ENCODE measurements at regions not wholly inside any gene's neighbourhood (a gene's known extent, or its start where the extent isn't known, plus 50 kb on each side); places are given as distances from the start of the nearest gene placed in this dataset.

DNA sequence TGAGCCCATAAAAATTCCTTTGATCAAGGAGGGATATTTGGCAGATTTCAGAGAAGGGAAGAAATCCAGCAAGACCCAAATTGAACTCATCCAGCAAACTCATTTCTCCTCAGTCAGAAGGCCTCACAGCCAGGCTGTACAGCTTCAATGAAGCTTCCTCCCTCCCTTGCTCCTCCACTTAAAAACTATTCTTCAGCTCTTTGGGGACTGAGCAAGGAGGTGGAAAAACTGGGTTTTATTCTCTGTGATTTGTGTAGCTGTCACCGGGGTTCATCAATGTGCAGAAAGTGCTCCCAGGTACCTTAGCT, 158.7 kb upstream of the ZNF184 start:
- Histone ChIP-seq H3K4me1 (peaks cover 0 to 11% (median 0%) of the 10 kb centered on the region in 3 donors), H3K27me3 (peaks cover 92% of the 10 kb centered on the region), H3K36me3 (no peaks in the 10 kb centered on the region), H3K4me3 (no peak overlapping the region), H3K27ac (no peak overlapping the region), H3K9me3 (peaks cover 0 to 9% (median 0%) of the 10 kb centered on the region in 3 donors)
- TF ChIP-seq POLR2AphosphoS5 (IDR thresholded peaks at IDR 0.05) = no peak
- TF ChIP-seq EP300 (IDR thresholded peaks at IDR 0.05) = no peak
- no peak for TF ChIP-seq POLR2A (IDR thresholded peaks at IDR 0.05)
- WGBS, 2 donors (ENCODE audit: low coverage in 1 of 2) = 75 to 100% methylated on average over 1 of the region's 1 CpG
- no peak for ATAC-seq

DNA sequence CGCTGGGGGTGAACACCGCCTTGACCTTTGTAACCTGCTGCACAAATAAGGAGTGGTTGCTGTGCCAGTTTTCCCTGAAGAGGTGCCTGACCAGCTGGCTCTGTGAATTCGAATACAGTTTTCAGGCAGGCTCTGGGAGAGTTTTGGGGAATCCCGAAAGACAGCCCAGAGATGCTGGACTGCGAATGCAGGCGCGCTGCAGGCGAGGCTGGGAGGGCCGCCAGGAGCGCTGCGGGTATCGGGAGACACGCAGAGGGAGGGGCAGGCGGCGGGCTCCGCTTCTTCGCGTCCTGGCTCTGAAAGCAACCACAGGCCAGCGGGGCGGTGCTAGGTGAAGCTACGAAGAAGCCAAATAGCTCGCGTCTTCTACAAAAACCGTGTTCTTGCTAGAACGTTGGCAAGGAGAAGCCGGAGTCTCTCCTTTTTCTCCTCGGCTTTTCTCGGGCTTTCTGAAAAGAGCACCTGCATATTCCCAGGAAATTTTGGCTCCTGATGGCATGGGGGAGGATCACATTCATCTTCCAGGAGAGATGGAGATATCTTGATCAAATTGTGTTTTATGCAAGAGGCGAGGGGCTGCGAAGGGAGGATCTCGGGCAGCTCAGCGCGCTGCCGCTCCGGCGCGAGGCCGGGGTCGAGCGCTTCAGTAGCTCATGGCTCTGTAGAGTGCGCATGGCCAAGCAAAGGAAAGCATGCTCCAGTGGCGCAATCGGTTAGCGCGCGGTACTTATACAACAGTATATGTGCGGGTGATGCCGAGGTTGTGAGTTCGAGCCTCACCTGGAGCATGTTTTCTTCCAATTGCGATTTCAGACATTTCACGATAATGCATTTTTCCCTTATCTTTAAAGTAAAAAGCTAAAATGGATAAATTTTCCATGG, 158.1 kb upstream of the ZNF184 start:
- peaks cover 92% of the 10 kb centered on the region for H3K27me3 ChIP-seq
- no peak for ATAC-seq

DNA sequence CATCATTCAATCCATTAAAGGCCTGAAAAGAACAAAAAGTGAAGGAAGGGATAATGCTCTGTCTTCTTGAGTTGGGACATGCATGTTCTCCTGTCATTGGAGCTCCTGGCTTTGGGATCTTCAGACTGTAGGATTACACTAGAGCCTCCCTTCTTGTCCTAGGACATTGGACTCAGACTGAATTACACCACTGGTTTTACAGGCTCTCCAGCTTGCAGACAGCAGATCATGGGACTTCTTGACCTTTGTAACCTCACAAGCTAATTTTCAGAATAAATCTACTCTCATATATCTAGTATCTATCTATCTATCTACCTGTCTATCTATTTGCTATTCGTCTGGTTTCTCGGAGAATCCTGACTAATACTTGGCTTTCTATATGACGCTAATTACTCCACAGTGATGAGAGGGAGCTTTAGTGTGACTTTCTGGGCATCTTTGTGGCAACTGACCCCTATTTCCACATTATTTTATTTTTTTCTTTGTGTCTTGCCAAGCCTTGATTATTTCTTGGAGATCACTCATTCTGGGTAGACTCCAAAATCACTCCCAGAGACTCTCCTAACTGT, 151.9 kb upstream of the ZNF184 start:
- no peak for ATAC-seq
- Histone ChIP-seq H3K9me3 (no peaks in the 10 kb centered on the region), H3K27ac (no peak overlapping the region), H3K36me3 (no peaks in the 10 kb centered on the region), H3K4me1 (no peaks in the 10 kb centered on the region), H3K27me3 (peaks cover 91% of the 10 kb centered on the region), H3K4me3 (no peak overlapping the region)
- TF ChIP-seq POLR2A (IDR thresholded peaks at IDR 0.05) = no peak
- TF ChIP-seq POLR2AphosphoS5 (IDR thresholded peaks at IDR 0.05) = no peak
- TF ChIP-seq, protein P1, sequence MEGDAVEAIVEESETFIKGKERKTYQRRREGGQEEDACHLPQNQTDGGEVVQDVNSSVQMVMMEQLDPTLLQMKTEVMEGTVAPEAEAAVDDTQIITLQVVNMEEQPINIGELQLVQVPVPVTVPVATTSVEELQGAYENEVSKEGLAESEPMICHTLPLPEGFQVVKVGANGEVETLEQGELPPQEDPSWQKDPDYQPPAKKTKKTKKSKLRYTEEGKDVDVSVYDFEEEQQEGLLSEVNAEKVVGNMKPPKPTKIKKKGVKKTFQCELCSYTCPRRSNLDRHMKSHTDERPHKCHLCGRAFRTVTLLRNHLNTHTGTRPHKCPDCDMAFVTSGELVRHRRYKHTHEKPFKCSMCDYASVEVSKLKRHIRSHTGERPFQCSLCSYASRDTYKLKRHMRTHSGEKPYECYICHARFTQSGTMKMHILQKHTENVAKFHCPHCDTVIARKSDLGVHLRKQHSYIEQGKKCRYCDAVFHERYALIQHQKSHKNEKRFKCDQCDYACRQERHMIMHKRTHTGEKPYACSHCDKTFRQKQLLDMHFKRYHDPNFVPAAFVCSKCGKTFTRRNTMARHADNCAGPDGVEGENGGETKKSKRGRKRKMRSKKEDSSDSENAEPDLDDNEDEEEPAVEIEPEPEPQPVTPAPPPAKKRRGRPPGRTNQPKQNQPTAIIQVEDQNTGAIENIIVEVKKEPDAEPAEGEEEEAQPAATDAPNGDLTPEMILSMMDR (IDR thresholded peaks at IDR 0.05) = no peak
- 78 to 86% methylated on average over 3 of the region's 3 CpGs for WGBS, 2 donors (ENCODE audit: low coverage in 1 of 2)

More for the DNA sequence above, 158.1 kb upstream of the ZNF184 start:
- Histone ChIP-seq H3K27ac (no peak overlapping the region), H3K4me1 (peaks cover 0 to 11% (median 0%) of the 10 kb centered on the region in 3 donors), H3K9me3 (peaks cover 0 to 9% (median 0%) of the 10 kb centered on the region in 3 donors), H3K36me3 (no peaks in the 10 kb centered on the region), H3K4me3 (peak overlapping the region in 1 of 2 donors; percentile 22)
- TF ChIP-seq POLR2A (IDR thresholded peaks at IDR 0.05) = no peak
- 2 to 7% methylated on average over 20 to 43 of the region's 51 CpGs for WGBS, 2 donors (ENCODE audit: low coverage in 1 of 2)

DNA sequence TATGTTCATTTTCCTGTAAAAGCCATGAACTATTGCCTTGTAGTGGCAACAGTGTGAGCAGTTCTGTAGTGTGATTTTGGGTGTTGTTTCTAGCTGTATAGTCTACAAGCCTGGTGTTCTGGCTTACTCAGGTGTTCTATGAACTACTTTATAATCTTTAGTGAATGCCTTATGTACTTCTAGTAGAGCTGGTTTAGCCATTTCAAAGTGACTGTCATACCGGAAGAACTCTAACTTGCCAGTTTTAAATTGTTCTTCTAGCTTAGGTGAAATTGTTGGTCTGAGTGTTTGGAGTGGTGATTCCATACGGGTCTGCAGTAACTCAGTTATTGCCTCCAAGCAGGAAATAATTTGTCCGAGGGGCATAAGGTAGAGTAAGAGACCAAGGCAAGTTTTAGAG, 150.2 kb upstream of the ZNF184 start:
- H3K4me1 ChIP-seq = peaks cover 0 to 2% (median 0%) of the 10 kb centered on the region in 3 donors
- no peaks in the 10 kb centered on the region for H3K9me3 ChIP-seq
- 57 to 73% methylated on average over 2 to 3 of the region's 3 CpGs for WGBS, 2 donors (ENCODE audit: low coverage in 1 of 2)
- H3K27ac ChIP-seq = no peak overlapping the region
- no peak for ATAC-seq
- H3K36me3 ChIP-seq = no peaks in the 10 kb centered on the region
- no peak for TF ChIP-seq POLR2A (IDR thresholded peaks at IDR 0.05)
- TF ChIP-seq, protein P1 (IDR thresholded peaks at IDR 0.05) = no peak
- no peak for TF ChIP-seq POLR2AphosphoS5 (IDR thresholded peaks at IDR 0.05)
- TF ChIP-seq EP300 (IDR thresholded peaks at IDR 0.05) = no peak
- peaks cover 95% of the 10 kb centered on the region for H3K27me3 ChIP-seq
- no peak overlapping the region for H3K4me3 ChIP-seq

DNA sequence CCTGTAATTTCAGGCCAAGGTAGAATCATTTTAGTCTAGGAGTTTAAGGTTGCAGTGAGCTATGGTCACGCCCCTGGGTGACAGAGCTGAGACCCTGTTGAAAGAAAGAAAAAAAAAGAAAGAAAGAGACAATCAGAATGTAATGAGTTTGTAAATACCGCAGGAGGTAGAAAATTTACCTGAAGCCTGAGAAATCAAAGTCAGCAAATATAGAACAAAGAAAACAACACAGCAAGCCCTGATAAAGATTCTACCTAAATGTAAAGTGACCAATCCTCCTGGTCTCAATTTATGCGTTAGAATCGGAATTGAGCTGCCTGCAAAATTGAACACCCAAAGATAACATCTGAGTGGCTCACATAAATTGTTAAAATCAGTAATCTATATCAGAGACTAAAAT, 146.5 kb upstream of the ZNF184 start:
- ATAC-seq = no peak
- H3K27me3 ChIP-seq = peaks cover 97% of the 10 kb centered on the region
- no peak for TF ChIP-seq POLR2AphosphoS5 (IDR thresholded peaks at IDR 0.05)
- H3K4me1 ChIP-seq = peaks cover 0 to 15% (median 5%) of the 10 kb centered on the region in 3 donors
- no peak overlapping the region for H3K4me3 ChIP-seq
- WGBS, 2 donors (ENCODE audit: low coverage in 1 of 2) = 53 to 66% methylated on average over 4 of the region's 4 CpGs
- no peak overlapping the region for H3K27ac ChIP-seq
- no peaks in the 10 kb centered on the region for H3K36me3 ChIP-seq
- H3K9me3 ChIP-seq = no peaks in the 10 kb centered on the region

DNA sequence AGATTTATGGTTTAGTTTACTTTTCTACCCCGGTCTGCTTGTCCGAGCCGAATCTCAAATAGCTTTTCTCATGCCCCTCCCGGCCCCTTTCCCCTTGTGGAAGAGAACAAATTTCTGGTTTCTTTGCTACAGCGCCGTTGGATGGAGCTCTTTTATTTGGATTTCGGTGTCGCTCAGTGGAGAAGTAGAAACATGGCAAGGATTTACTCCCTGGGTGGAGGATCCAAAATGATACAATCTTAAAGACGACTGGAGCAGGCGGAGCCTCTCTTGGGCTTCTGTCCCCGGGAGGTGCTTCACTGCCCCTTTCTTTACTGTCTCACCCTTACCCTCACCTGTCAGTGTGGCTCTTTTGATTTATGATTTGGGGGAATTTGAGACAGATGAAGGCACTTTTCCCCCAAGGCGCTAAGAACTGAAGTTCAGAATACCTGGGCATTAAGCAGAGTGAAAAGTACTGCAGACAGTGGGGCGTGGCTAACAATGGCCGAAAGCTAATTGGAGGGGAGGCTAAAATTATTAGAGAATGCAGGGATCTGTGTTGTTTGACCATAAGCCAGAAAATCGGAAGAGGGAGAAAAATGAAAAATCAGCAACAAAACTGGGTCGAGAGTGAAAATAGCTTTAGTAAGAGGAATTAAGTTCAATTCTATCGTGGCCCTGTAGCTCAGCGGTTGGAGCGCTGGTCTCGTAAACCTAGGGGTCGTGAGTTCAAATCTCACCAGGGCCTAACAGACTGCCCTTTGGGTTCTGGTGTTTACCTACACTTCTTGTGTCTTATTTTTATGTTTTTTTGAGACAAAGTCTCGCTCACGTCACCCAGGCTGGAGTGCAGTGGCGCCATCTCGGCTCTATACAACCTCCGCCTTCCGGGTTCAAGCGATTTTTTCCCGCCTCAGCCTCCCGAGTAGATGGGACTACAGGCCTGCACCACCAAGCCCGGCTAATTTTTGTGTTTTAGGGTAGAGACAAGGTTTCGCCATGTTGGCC, 145.1 kb upstream of the ZNF184 start:
- Histone ChIP-seq H3K4me1 (peaks cover 0 to 15% (median 5%) of the 10 kb centered on the region in 3 donors), H3K27ac (no peak overlapping the region), H3K4me3 (peak overlapping the region in 1 of 2 donors; percentile 31), H3K27me3 (peaks cover 98% of the 10 kb centered on the region), H3K36me3 (no peaks in the 10 kb centered on the region), H3K9me3 (no peaks in the 10 kb centered on the region)
- TF ChIP-seq POLR2A (IDR thresholded peaks at IDR 0.05) = no peak
- TF ChIP-seq POLR2AphosphoS5 (IDR thresholded peaks at IDR 0.05) = no peak
- no peak for TF ChIP-seq EP300 (IDR thresholded peaks at IDR 0.05)
- TF ChIP-seq, protein P1 (IDR thresholded peaks at IDR 0.05) = no peak
- 0 to 26% methylated on average over 2 to 28 of the region's 32 CpGs for WGBS, 2 donors (ENCODE audit: low coverage in 1 of 2)
- no peak for ATAC-seq

Data from gastroesophageal sphincter (tissue), 4 donors.